ENCODE measurements at regions not wholly inside any gene's neighbourhood (a gene's known extent, or its start where the extent isn't known, plus 50 kb on each side); places are given as distances from the start of the nearest gene placed in this dataset.

GRCh38 chr2:18503376-18504228 lies 56.9 kb downstream of the RDH14 start:
- no peak for ATAC-seq
- TF ChIP-seq ZFP30 (CRISPR knock-in tag; IDR thresholded peaks at IDR 0.05) (no peak), ZFP3 (CRISPR knock-in tag; IDR thresholded peaks at IDR 0.05) (no peak), ZC3H10 (CRISPR knock-in tag; IDR thresholded peaks at IDR 0.05) (no peak), SNAI2 (CRISPR knock-in tag; IDR thresholded peaks at IDR 0.05) (no peak), ZNF70 (CRISPR knock-in tag; IDR thresholded peaks at IDR 0.05) (no peak), TSHZ2 (CRISPR knock-in tag; IDR thresholded peaks at IDR 0.05) (no peak), ZNF8 (CRISPR knock-in tag; IDR thresholded peaks at IDR 0.05) (no peak), BACH2 (CRISPR knock-in tag; IDR thresholded peaks at IDR 0.05; ENCODE audit: borderline replicate concordance) (no peak), OSR1 (CRISPR knock-in tag; IDR thresholded peaks at IDR 0.05) (no peak), TOX (CRISPR knock-in tag; IDR thresholded peaks at IDR 0.05; ENCODE audit: borderline replicate concordance) (no peak), TCF4 (CRISPR knock-in tag; IDR thresholded peaks at IDR 0.05; ENCODE audit: borderline replicate concordance) (no peak), ARNTL (CRISPR knock-in tag; IDR thresholded peaks at IDR 0.05; ENCODE audit: borderline replicate concordance, low read depth) (no peak), ESRRG (CRISPR knock-in tag; IDR thresholded peaks at IDR 0.05) (no peak), RARB (CRISPR knock-in tag; IDR thresholded peaks at IDR 0.05) (no peak), ISL1 (CRISPR knock-in tag; IDR thresholded peaks at IDR 0.05) (no peak), CSRNP3 (CRISPR knock-in tag; IDR thresholded peaks at IDR 0.05) (no peak), GLIS3 (CRISPR knock-in tag; IDR thresholded peaks at IDR 0.05) (no peak), PATZ1 (CRISPR knock-in tag; IDR thresholded peaks at IDR 0.05; ENCODE audit: borderline replicate concordance) (no peak), CREB5 (CRISPR knock-in tag; IDR thresholded peaks at IDR 0.05; ENCODE audit: low read depth) (no peak), ZNF565 (CRISPR knock-in tag; conservative IDR thresholded peaks at IDR 0.05; ENCODE audit: low read depth) (no peak)

- ATAC-seq: no peak
- TF ChIP-seq ARNTL (CRISPR knock-in tag; IDR thresholded peaks at IDR 0.05; ENCODE audit: borderline replicate concordance, low read depth) (no peak), ZNF70 (CRISPR knock-in tag; IDR thresholded peaks at IDR 0.05) (no peak), ESRRG (CRISPR knock-in tag; IDR thresholded peaks at IDR 0.05) (no peak), CSDC2 (CRISPR knock-in tag; IDR thresholded peaks at IDR 0.05) (no peak), POU6F1 (CRISPR knock-in tag; IDR thresholded peaks at IDR 0.05; ENCODE audit: borderline replicate concordance, low read depth) (no peak), TOX (CRISPR knock-in tag; IDR thresholded peaks at IDR 0.05; ENCODE audit: borderline replicate concordance) (no peak), TCF4 (CRISPR knock-in tag; IDR thresholded peaks at IDR 0.05; ENCODE audit: borderline replicate concordance) (no peak), BACH2 (CRISPR knock-in tag; IDR thresholded peaks at IDR 0.05; ENCODE audit: borderline replicate concordance) (no peak), CREB5 (CRISPR knock-in tag; IDR thresholded peaks at IDR 0.05; ENCODE audit: low read depth) (no peak), ZNF8 (CRISPR knock-in tag; IDR thresholded peaks at IDR 0.05) (no peak), PATZ1 (CRISPR knock-in tag; IDR thresholded peaks at IDR 0.05; ENCODE audit: borderline replicate concordance) (no peak), TSHZ2 (CRISPR knock-in tag; IDR thresholded peaks at IDR 0.05) (no peak), RARB (CRISPR knock-in tag; IDR thresholded peaks at IDR 0.05) (no peak), GLIS3 (CRISPR knock-in tag; IDR thresholded peaks at IDR 0.05) (no peak), ZFP30 (CRISPR knock-in tag; IDR thresholded peaks at IDR 0.05) (no peak), ISL1 (CRISPR knock-in tag; IDR thresholded peaks at IDR 0.05) (no peak)
Measured at GRCh38 chr2:18502142-18502541, 58.3 kb downstream of the RDH14 start.
